Activated CD8-positive, alpha-beta T cell treated with anti-CD3 and anti-CD28 coated beads for 36 hours (primary cell): ENCODE measurements at regions not wholly inside any gene's neighbourhood (a gene's known extent, or its start where the extent isn't known, plus 50 kb on each side); places are given as distances from the start of the nearest gene placed in this dataset.

Experiments used
- ATAC-seq: fragments of 200-7000 bp; cut with Tn5 transposase; one replicate; pipeline ENCODE4 v1.10.0; 2021; ENCODE audit warnings: mild to moderate bottlenecking, moderate library complexity
- CTCF ChIA-PET: fragments of 350-600 bp; sonication (Branson Sonifier 250); formaldehyde crosslinking; loops from one replicate; lab custom pipeline; 2021; ENCODE audit warnings: antibody characterized with exemption; lab: Charles Lee
- POLR2A ChIA-PET: fragments of 350-600 bp; sonication (Branson Sonifier 250); formaldehyde crosslinking; loops from one replicate; lab custom pipeline; 2021; ENCODE audit warnings: antibody characterized with exemption; lab: Charles Lee
- DNase-seq: peaks from one replicate; pipeline ENCODE4 v3.0.0-alpha.2; 2020
- H3K27ac Mint-ChIP-seq: one replicate; pipeline ENCODE4 v1.8.0; 2021; ENCODE audit warnings: mild to moderate bottlenecking, mixed read lengths
- H3K27me3 Mint-ChIP-seq: one replicate; pipeline ENCODE4 v1.8.0; 2021; ENCODE audit warnings: mixed read lengths
- H3K36me3 Mint-ChIP-seq: one replicate; pipeline ENCODE4 v1.8.0; 2021; ENCODE audit warnings: low read depth, mixed read lengths
- H3K4me1 Mint-ChIP-seq: one replicate; pipeline ENCODE4 v1.8.0; 2021; ENCODE audit warnings: low read depth, mixed read lengths
- H3K4me3 Mint-ChIP-seq: one replicate; pipeline ENCODE4 v1.8.0; 2021; ENCODE audit warnings: mild to moderate bottlenecking, moderate library complexity, mixed read lengths
- H3K9me3 Mint-ChIP-seq: one replicate; pipeline ENCODE4 v1.8.0; 2021; ENCODE audit warnings: mixed read lengths
- intact Hi-C: fragments of 100-400 bp; cut with micrococcal nuclease; formaldehyde crosslinking; loops from one replicate; pipeline ENCODE4 v1.10.0; 2022
- TF ChIP-seq, protein P1 (sequence below): fragments of 200-600 bp; IDR thresholded peaks from one replicate; pipeline ENCODE4 v1.8.0; 2022; ENCODE audit warnings: antibody characterized with exemption, mild to moderate bottlenecking

DNA sequence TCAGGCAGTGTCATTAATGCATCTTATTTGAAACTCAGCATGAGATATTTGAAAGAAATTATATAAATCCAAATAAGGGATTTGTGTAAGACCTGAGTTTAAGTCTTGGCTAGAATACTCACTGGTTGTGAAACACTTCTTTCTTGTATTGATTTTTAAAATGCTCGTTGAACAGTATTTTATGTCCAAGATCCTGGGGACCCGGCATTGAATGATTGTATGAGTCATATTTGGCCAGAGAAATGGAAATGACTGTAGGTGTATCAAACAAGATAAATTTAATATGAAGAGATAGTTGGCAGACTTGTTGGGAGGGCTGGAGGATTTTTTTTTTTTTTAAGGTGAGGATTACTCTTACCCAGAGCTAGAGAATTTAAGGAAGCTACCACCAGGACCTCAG is 606.1 kb upstream of the CPEB2 start:
- Mint-ChIP-seq H3K36me3 (no peaks in the 10 kb centered on the region), H3K27ac (no peak overlapping the region), H3K9me3 (peaks cover 3% of the 10 kb centered on the region), H3K27me3 (no peaks in the 10 kb centered on the region), H3K4me1 (no peaks in the 10 kb centered on the region), H3K4me3 (no peak overlapping the region)
- TF ChIP-seq, protein P1, sequence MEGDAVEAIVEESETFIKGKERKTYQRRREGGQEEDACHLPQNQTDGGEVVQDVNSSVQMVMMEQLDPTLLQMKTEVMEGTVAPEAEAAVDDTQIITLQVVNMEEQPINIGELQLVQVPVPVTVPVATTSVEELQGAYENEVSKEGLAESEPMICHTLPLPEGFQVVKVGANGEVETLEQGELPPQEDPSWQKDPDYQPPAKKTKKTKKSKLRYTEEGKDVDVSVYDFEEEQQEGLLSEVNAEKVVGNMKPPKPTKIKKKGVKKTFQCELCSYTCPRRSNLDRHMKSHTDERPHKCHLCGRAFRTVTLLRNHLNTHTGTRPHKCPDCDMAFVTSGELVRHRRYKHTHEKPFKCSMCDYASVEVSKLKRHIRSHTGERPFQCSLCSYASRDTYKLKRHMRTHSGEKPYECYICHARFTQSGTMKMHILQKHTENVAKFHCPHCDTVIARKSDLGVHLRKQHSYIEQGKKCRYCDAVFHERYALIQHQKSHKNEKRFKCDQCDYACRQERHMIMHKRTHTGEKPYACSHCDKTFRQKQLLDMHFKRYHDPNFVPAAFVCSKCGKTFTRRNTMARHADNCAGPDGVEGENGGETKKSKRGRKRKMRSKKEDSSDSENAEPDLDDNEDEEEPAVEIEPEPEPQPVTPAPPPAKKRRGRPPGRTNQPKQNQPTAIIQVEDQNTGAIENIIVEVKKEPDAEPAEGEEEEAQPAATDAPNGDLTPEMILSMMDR = no peak
- POLR2A ChIA-PET = no interaction called here
- CTCF ChIA-PET = no interaction called here
- intact Hi-C loops = no loop called here
- DNase-seq (no peak), ATAC-seq (no peak)

DNA sequence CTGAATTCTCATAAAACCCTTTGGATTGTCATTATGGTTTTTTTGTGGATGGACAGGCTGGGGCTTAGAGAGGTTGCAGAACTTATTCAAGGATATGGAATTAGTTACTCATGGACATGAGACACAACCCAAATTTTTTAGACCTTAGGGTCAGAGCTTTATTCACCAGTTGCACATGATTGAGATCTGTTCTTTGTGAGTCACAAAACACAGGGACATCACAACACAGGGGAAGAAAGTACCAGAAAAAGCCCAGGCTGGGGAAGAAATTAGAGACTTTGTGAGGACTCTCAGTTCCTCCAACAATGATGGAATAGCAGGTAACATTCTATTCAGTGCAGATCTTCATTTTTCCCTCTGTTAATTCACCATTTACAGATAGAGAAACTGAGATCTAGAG is 602.4 kb upstream of the CPEB2 start:
- Mint-ChIP-seq H3K4me3 (no peak overlapping the region), H3K9me3 (peaks cover 12% of the 10 kb centered on the region), H3K27ac (no peak overlapping the region), H3K36me3 (no peaks in the 10 kb centered on the region), H3K27me3 (no peaks in the 10 kb centered on the region), H3K4me1 (no peaks in the 10 kb centered on the region)
- intact Hi-C loops = no loop called here
- TF ChIP-seq, protein P1 = no peak
- no peak for DNase-seq
- ChIA-PET POLR2A (no interaction called here), CTCF (no interaction called here)
- no peak for ATAC-seq

DNA sequence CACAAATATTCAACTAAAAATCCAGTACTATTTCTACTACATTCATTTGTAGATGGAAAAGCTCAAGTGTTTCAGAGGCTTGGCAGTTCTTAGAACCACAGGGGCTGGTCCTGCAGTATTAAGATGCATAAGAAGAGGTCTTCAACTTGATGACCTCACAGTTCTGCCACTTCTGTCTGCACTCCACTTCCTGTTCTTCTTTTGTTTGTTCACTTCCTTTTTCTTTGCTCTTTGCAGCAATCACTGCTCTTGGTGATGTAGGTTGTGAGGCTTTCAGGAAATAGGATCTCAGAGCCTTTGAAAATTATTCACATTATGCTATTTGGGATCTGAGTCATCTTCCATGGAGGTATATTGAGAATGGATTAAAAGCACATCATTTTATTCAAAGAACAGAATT is 602.0 kb upstream of the CPEB2 start:
- no peak overlapping the region for H3K27ac Mint-ChIP-seq
- no peaks in the 10 kb centered on the region for H3K27me3 Mint-ChIP-seq
- no peak for ATAC-seq
- intact Hi-C loops = no loop called here
- POLR2A ChIA-PET = no interaction called here
- H3K36me3 Mint-ChIP-seq = no peaks in the 10 kb centered on the region
- H3K9me3 Mint-ChIP-seq = peaks cover 9% of the 10 kb centered on the region
- TF ChIP-seq, protein P1 = no peak
- no peak overlapping the region for H3K4me3 Mint-ChIP-seq
- CTCF ChIA-PET = no interaction called here
- DNase-seq = no peak
- H3K4me1 Mint-ChIP-seq = no peaks in the 10 kb centered on the region

DNA sequence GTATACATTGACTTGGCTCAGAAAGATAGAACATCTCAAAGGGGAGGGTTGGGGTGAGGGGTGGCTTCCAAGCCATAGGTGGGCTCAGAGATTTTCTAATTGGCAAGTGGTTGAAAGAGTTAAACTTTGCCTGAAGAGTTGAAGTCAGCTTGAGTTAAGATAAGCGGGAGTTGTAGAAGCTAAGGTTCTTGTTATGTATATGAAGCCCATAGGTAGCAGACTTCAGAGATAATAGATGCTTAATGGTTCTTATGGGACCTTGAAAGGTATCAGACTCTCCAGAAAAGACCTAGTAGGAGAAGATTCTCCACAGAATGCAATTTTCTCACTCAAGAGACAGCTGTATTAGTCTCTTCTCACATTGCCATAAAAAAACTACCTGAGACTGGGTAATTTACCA is 599.1 kb upstream of the CPEB2 start:
- H3K27ac Mint-ChIP-seq = no peak overlapping the region
- TF ChIP-seq, protein P1 = no peak
- H3K4me3 Mint-ChIP-seq = no peak overlapping the region
- H3K27me3 Mint-ChIP-seq = no peaks in the 10 kb centered on the region
- no peaks in the 10 kb centered on the region for H3K36me3 Mint-ChIP-seq
- ChIA-PET CTCF (no interaction called here), POLR2A (no interaction called here)
- no peaks in the 10 kb centered on the region for H3K4me1 Mint-ChIP-seq
- no peak for DNase-seq
- intact Hi-C loops = no loop called here
- ATAC-seq = no peak
- H3K9me3 Mint-ChIP-seq = peaks cover 9% of the 10 kb centered on the region

DNA sequence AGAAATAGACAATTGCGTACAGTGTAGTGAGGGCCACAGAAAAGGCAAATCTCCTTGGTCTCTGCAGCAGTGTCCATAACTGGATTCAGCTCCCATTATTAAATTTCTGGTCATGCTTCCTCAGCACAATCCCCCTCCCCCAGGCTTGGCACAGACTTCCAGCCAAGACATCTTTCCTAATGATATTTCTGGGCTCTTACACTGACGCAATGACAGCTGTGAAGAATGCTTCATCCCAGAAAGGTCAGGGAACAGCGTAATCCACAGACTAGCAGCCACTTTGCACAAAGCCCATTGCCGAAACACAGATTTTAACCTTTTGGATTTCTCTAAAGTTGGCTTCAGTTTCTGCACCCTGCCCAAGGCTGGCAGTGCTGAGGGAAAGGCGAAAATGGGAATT is 597.6 kb upstream of the CPEB2 start:
- Mint-ChIP-seq H3K27ac (no peak overlapping the region), H3K9me3 (peaks cover 9% of the 10 kb centered on the region), H3K27me3 (peaks cover 1% of the 10 kb centered on the region), H3K4me1 (no peaks in the 10 kb centered on the region), H3K36me3 (no peaks in the 10 kb centered on the region), H3K4me3 (no peak overlapping the region)
- ChIA-PET POLR2A (no interaction called here), CTCF (no interaction called here)
- ATAC-seq (no peak), DNase-seq (no peak)
- intact Hi-C loops = no loop called here
- TF ChIP-seq, protein P1 = no peak
